GM12878 (cell line): ENCODE measurements at regions not wholly inside any gene's neighbourhood (a gene's known extent, or its start where the extent isn't known, plus 50 kb on each side); places are given as distances from the start of the nearest gene placed in this dataset.

Experiments used
- ATAC-seq: fragments of 200-7000 bp; cut with Tn5 transposase; 3 replicates; pipeline ENCODE4 v1.9.1; 2020; ENCODE audit warnings: mild to moderate bottlenecking, moderate library complexity
- BruUV-seq: library from RNA; stranded (reverse); fragments of 400-500 nt; replicated peaks from 2 replicates; lab custom pipeline; 2021; lab: Mats Ljungman, UMichigan
- CTCF ChIA-PET: fragments of 300-600 bp; sonication (Branson Sonifier 250); formaldehyde crosslinking; extraction: SDS; loops from one replicate; lab custom pipeline; 2021; ENCODE audit warnings: inconsistent platforms; lab: Yijun Ruan, JAX
- POLR2A ChIA-PET: fragments of 350-600 bp; formaldehyde crosslinking; extraction: SDS; loops from one replicate; lab custom pipeline; 2021; ENCODE audit warnings: inconsistent platforms; lab: Charles Lee
- RAD21 ChIA-PET: fragments of 300-600 bp; sonication (Branson Sonifier 250); formaldehyde crosslinking; loops from one replicate; lab custom pipeline; 2023; ENCODE audit warnings: antibody characterized with exemption; ENCODE audit not compliant: unreplicated experiment; lab: Charles Lee
- SMC1A ChIA-PET: fragments of 300-600 bp; sonication (Branson Sonifier 250); formaldehyde crosslinking; loops from one replicate; lab custom pipeline; 2023; ENCODE audit not compliant: unreplicated experiment, uncharacterized antibody; lab: Charles Lee
- DNase-seq: peaks from one replicate; pipeline ENCODE4 v3.0.0-alpha.2; 2011; ENCODE audit warnings: low read depth, low spot score
- FAIRE-seq: peaks from 3 replicates; lab custom pipeline; 2011; peaks lifted over from hg19 to GRCh38; lab: Jason Lieb, UNC
- H2AFZ ChIP-seq: 2 replicates; pipeline ENCODE4 v1.6.0; 2011; ENCODE audit warnings: low read depth, low read length, control low read depth; ENCODE audit not compliant: control insufficient read depth
- H3K27ac ChIP-seq: 2 replicates; pipeline ENCODE4 v1.5.1; 2011; ENCODE audit warnings: control low read depth; ENCODE audit not compliant: control insufficient read depth, insufficient read depth
- H3K27me3 ChIP-seq, 2 experiments: replicated peaks in 1 of 2; 2 replicates each; pipeline versions ENCODE4 v1.6.0 to v1.6.1; 2011; ENCODE audit warnings: low read length in 1 of 2; ENCODE audit not compliant: control insufficient read depth in 2 of 2, insufficient read depth in 2 of 2
- H3K36me3 ChIP-seq, 2 experiments: 2 replicates each; pipeline ENCODE4 v1.5.1; 2011; ENCODE audit warnings: low read length in 1 of 2; ENCODE audit not compliant: control insufficient read depth in 2 of 2, insufficient read depth in 2 of 2
- H3K4me1 ChIP-seq: 2 replicates; pipeline ENCODE4 v1.6.1; 2011; ENCODE audit warnings: mild to moderate bottlenecking, low read length, moderate library complexity, mixed read lengths; ENCODE audit not compliant: control insufficient read depth, insufficient read depth
- H3K4me2 ChIP-seq: 2 replicates; pipeline ENCODE4 v1.6.0; 2011; ENCODE audit warnings: control low read depth; ENCODE audit not compliant: control insufficient read depth, insufficient read depth
- H3K4me3 ChIP-seq: fragments of 200-600 bp; sonication (generic); 2 replicates; pipeline ENCODE4 v1.5.1; 2016
- H3K79me2 ChIP-seq: 2 replicates; pipeline ENCODE4 v1.6.0; 2011; ENCODE audit warnings: low read length; ENCODE audit not compliant: control insufficient read depth, insufficient read depth
- H3K9ac ChIP-seq: 2 replicates; pipeline ENCODE4 v1.8.0; 2011; ENCODE audit warnings: low read length, control low read depth, mixed read lengths; ENCODE audit not compliant: control insufficient read depth, insufficient read depth
- H3K9me3 ChIP-seq: replicated peaks from 3 replicates; pipeline ENCODE4 v1.5.1; 2011; ENCODE audit warnings: mild to moderate bottlenecking, low read length; ENCODE audit not compliant: control insufficient read depth, insufficient read depth
- H4K20me1 ChIP-seq: 2 replicates; pipeline ENCODE4 v1.6.0; 2011; ENCODE audit not compliant: control insufficient read depth, insufficient read depth
- ASH2L ChIP-seq: fragments of 300-600, 200-600 bp; sonication (generic); IDR thresholded peaks from 2 replicates; pipeline ENCODE4 v1.6.1; 2017; ENCODE audit warnings: low read depth, mild to moderate bottlenecking, borderline replicate concordance
- ATF3 ChIP-seq: IDR thresholded peaks from 2 replicates; pipeline ENCODE4 v1.6.1; 2011; ENCODE audit warnings: low read depth, mild to moderate bottlenecking, low read length, moderate library complexity, borderline replicate concordance; ENCODE audit errors: extremely low read depth
- CBFB ChIP-seq: IDR thresholded peaks from 2 replicates; pipeline ENCODE4 v1.6.1; 2016; ENCODE audit warnings: antibody characterized with exemption, low read depth
- CHD4 ChIP-seq: fragments of 200-600 bp; sonication (generic); IDR thresholded peaks from 2 replicates; pipeline ENCODE4 v1.6.1; 2016; ENCODE audit warnings: mild to moderate bottlenecking
- CREM ChIP-seq: IDR thresholded peaks from 2 replicates; pipeline ENCODE4 v1.6.1; 2014; ENCODE audit warnings: antibody characterized with exemption, low read depth
- CUX1 ChIP-seq: IDR thresholded peaks from 2 replicates; pipeline ENCODE4 v1.6.1; 2012; ENCODE audit warnings: improper control_type of control experiment, low read depth, low read length; ENCODE audit not compliant: insufficient replicate concordance
- KLF5 ChIP-seq: fragments of 450-650 bp; IDR thresholded peaks from 2 replicates; pipeline ENCODE4 v1.6.1; 2014; ENCODE audit warnings: mild to moderate bottlenecking; ENCODE audit not compliant: partially characterized antibody
- NFYA ChIP-seq: IDR thresholded peaks from 2 replicates; pipeline ENCODE4 v1.6.1; 2011; ENCODE audit warnings: low read depth, mild to moderate bottlenecking, low read length, improper control_type of control experiment, borderline replicate concordance
- POLR2AphosphoS5 ChIP-seq: IDR thresholded peaks from 2 replicates; pipeline ENCODE4 v1.6.1; 2011; ENCODE audit warnings: mild to moderate bottlenecking, low read length, inconsistent platforms
- SMAD5 ChIP-seq: IDR thresholded peaks from 2 replicates; pipeline ENCODE4 v1.6.1; 2016; ENCODE audit warnings: antibody characterized with exemption, low read depth
- SREBF2 ChIP-seq: IDR thresholded peaks from 2 replicates; pipeline ENCODE4 v1.6.1; 2012; ENCODE audit warnings: mild to moderate bottlenecking, low read length
- SUZ12 ChIP-seq: fragments of 200-600 bp; sonication (generic); IDR thresholded peaks from one replicate; pipeline ENCODE4 v1.6.1; 2018; ENCODE audit warnings: antibody characterized with exemption, mild to moderate bottlenecking; ENCODE audit not compliant: unreplicated experiment
- ZNF687 ChIP-seq: fragments of 450-650 bp; IDR thresholded peaks from 2 replicates; pipeline ENCODE4 v1.6.1; 2017; ENCODE audit warnings: mild to moderate bottlenecking, moderate library complexity
- WGBS: methylation state at CpG from one replicate; pipeline ENCODE4 v1.1.6; 2016; ENCODE audit warnings: low lambda C conversion rate; ENCODE audit not compliant: insufficient replicate concordance, insufficient coverage; ENCODE audit errors: missing lambda C conversion rate; 5-methylcytosine and 5-hydroxymethylcytosine counted together
- in situ Hi-C: fragments of 300-500 bp; cut with MboI; formaldehyde crosslinking; loops from 9 replicates; pipeline ENCODE4 v1.14.3; 2018; ENCODE audit warnings: mixed read lengths
- intact Hi-C: fragments of 100-400 bp; cut with micrococcal nuclease; formaldehyde crosslinking; loops from one replicate; pipeline ENCODE4 v1.14.2; 2022; ENCODE audit not compliant: unreplicated experiment

- TF ChIP-seq CBFB (no peak), KLF5 (no peak), SUZ12 (no peak), NFYA (no peak)
Measured at GRCh38 chr16:66247516-66248481, 118.7 kb upstream of the CDH5 start (continued).

GRCh38 chr16:66245868-66246267, 120.6 kb upstream of the CDH5 start:
- intact Hi-C loops (no loop called here), in situ Hi-C loops (no loop called here)
- Histone ChIP-seq H3K27me3 (no peaks in the 10 kb centered on the region; a peak in 1 of 4 replicates), H3K4me2 (no peak overlapping the region), H3K4me3 (no peak overlapping the region), H3K9me3 (no peaks in the 10 kb centered on the region), H2AFZ (no peak overlapping the region), H3K79me2 (no peaks in the 10 kb centered on the region), H3K27ac (no peak overlapping the region), H3K36me3 (no peaks in the 10 kb centered on the region), H4K20me1 (no peaks in the 10 kb centered on the region), H3K9ac (no peak overlapping the region), H3K4me1 (no peaks in the 10 kb centered on the region)
- FAIRE-seq, result no peak
- CTCF ChIA-PET, result no interaction called here
- POLR2A ChIA-PET, result no interaction called here
- no peak for DNase-seq
- BruUV-seq, result no TSS peak
- SMC1A ChIA-PET, result no interaction called here
- no peak for ATAC-seq
- RAD21 ChIA-PET, result no interaction called here
- 60% methylated on average over 4 of the region's 4 CpGs for WGBS
- no peak for TF ChIP-seq CREM
- no peak for TF ChIP-seq CUX1
- no peak for TF ChIP-seq ASH2L
- TF ChIP-seq POLR2AphosphoS5, result no peak
- TF ChIP-seq ZNF687, result no peak
- TF ChIP-seq SMAD5, result no peak
- TF ChIP-seq CHD4, result no peak
- no peak for TF ChIP-seq ATF3
- TF ChIP-seq SREBF2, result no peak
